ENCODE measurements at regions not wholly inside any gene's neighbourhood (a gene's known extent, or its start where the extent isn't known, plus 50 kb on each side); places are given as distances from the start of the nearest gene placed in this dataset.

DNA sequence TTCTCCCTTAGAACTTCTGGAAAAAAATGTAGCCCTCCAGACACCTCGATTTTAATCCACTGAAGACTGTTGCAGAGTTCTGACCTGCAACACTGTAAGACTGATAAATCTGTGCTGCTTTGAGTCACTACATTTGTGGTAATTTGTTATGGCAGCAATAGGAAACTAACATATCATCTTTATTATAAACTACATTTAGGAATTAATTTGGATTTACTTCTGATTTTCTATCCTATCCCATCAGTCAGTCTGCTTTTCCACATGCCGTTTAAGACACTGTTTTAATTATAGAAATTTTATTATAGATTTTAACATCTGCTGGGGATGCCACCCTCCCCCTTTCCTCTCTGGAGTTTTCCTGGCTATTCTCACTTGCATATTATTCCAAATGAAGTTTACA lies 375.2 kb downstream of the DUSP6 start:
- WGBS, 2 experiments (ENCODE audit: insufficient coverage in 2 of 2) = no CpG with 5 or more reads among the region's 2 CpGs

DNA sequence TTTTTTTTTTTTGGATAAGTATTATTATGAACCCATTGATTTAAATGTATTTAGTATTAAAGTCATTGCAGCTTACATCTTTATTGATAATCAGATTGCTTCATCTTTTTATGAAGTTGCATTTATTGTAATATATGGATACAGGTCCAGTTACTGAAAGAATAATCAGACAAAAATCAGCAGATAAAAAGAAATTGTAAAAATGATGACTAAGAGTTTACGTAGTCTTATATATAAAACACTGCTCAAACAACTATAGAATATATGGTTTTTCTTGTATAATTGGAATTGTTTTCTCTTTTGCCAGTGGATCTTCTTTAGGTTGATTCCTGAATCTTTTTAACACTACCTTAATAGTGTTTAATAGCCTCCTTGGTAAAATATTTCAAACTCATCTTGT lies 378.3 kb downstream of the DUSP6 start:
- Histone ChIP-seq H3K36me3 (ENCODE audit: control insufficient read depth, insufficient read depth, low read length) (no peaks in the 10 kb centered on the region), H3K4me3 (ENCODE audit: extremely low read depth, insufficient read depth, low read length, poor library complexity, severe bottlenecking) (no peak overlapping the region), H3K4me1 (ENCODE audit: control insufficient read depth, insufficient read depth, low read length, poor library complexity, severe bottlenecking) (no peaks in the 10 kb centered on the region), H3K9me3 (ENCODE audit: control insufficient read depth, low read length) (no peaks in the 10 kb centered on the region), H3K27ac (ENCODE audit: low read depth, low read length, severe bottlenecking) (no peak overlapping the region)
- no CpG with 5 or more reads among the region's 1 CpG for WGBS, 2 experiments (ENCODE audit: insufficient coverage in 2 of 2)

More for the DNA sequence above, 375.2 kb downstream of the DUSP6 start:
- no peak overlapping the region for H3K4me3 ChIP-seq (ENCODE audit: extremely low read depth, insufficient read depth, low read length, poor library complexity, severe bottlenecking)
- no peaks in the 10 kb centered on the region for H3K36me3 ChIP-seq (ENCODE audit: control insufficient read depth, insufficient read depth, low read length)
- H3K27ac ChIP-seq (ENCODE audit: low read depth, low read length, severe bottlenecking) = no peak overlapping the region
- no peaks in the 10 kb centered on the region for H3K4me1 ChIP-seq (ENCODE audit: control insufficient read depth, insufficient read depth, low read length, poor library complexity, severe bottlenecking)
- no peaks in the 10 kb centered on the region for H3K9me3 ChIP-seq (ENCODE audit: control insufficient read depth, low read length)

GRCh38 chr12:88970740-88971139 lies 381.6 kb downstream of the DUSP6 start:
- H3K4me3 ChIP-seq (ENCODE audit: extremely low read depth, insufficient read depth, low read length, poor library complexity, severe bottlenecking) = no peak overlapping the region
- no peak overlapping the region for H3K27ac ChIP-seq (ENCODE audit: low read depth, low read length, severe bottlenecking)
- H3K36me3 ChIP-seq (ENCODE audit: control insufficient read depth, insufficient read depth, low read length) = no peaks in the 10 kb centered on the region
- no peaks in the 10 kb centered on the region for H3K9me3 ChIP-seq (ENCODE audit: control insufficient read depth, low read length)
- WGBS, 2 experiments (ENCODE audit: insufficient coverage in 2 of 2) = no CpG with 5 or more reads among the region's 1 CpG
- H3K4me1 ChIP-seq (ENCODE audit: control insufficient read depth, insufficient read depth, low read length, poor library complexity, severe bottlenecking) = no peaks in the 10 kb centered on the region

DNA sequence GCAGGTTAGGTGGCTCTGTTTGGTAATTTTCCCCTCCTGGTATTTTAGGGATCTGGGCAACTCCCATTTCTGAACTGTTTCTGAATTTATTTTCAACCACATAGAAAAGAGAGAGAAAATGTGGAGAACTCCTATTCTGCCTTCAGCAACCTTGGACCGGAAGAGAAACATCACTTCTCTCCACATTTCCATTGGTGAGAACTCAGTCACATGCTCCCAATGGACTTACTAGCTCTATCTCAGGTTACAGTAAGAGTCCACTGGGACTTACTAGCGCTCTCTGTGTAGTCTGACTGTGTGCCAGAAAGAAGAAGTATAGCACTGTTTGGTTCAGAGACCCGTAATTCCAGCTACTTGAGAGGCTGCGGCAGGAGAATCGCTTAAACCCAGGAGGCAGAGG lies 383.2 kb downstream of the DUSP6 start:
- no peak overlapping the region for H3K27ac ChIP-seq (ENCODE audit: low read depth, low read length, severe bottlenecking)
- 90 to 92% methylated on average over 4 of the region's 5 CpGs for WGBS, 2 experiments (ENCODE audit: insufficient coverage in 2 of 2)

GRCh38 chr12:88960213-88960878 lies 380.1 kb upstream of the KITLG start:
- Histone ChIP-seq H3K27ac (ENCODE audit: low read depth, low read length, severe bottlenecking) (peak overlapping the region; percentile 30), H3K4me1 (ENCODE audit: control insufficient read depth, insufficient read depth, low read length, poor library complexity, severe bottlenecking) (peaks cover 29% of the 10 kb centered on the region), H3K4me3 (ENCODE audit: extremely low read depth, insufficient read depth, low read length, poor library complexity, severe bottlenecking) (no peak overlapping the region), H3K36me3 (ENCODE audit: control insufficient read depth, insufficient read depth, low read length) (no peaks in the 10 kb centered on the region), H3K9me3 (ENCODE audit: control insufficient read depth, low read length) (no peaks in the 10 kb centered on the region)
- WGBS, 2 experiments (ENCODE audit: insufficient coverage in 2 of 2) = no CpG with 5 or more reads among the region's 2 CpGs

More for the DNA sequence above, 383.2 kb downstream of the DUSP6 start:
- Histone ChIP-seq H3K9me3 (ENCODE audit: control insufficient read depth, low read length) (no peaks in the 10 kb centered on the region), H3K4me1 (ENCODE audit: control insufficient read depth, insufficient read depth, low read length, poor library complexity, severe bottlenecking) (no peaks in the 10 kb centered on the region), H3K4me3 (ENCODE audit: extremely low read depth, insufficient read depth, low read length, poor library complexity, severe bottlenecking) (no peak overlapping the region), H3K36me3 (ENCODE audit: control insufficient read depth, insufficient read depth, low read length) (no peaks in the 10 kb centered on the region)

DNA sequence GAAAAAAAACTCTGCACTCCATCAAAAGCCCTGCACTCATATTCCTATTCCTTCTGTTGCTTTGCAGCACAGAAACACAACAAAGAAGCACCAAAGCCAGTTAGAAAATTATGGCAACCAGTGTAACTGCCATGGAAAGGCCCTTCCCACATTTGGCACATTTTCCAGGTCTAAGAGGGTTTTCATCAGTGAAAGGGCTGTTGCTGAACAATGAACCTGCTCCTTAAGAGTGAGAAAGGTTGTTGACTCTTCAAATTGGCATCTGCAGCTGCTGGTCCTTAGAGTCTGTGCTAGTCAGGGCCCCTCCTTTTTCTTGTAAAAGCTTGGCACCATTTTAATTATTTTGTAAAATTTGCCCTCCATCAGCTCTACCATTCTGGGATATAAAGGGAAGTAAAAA lies 378.7 kb upstream of the KITLG start:
- H3K9me3 ChIP-seq (ENCODE audit: control insufficient read depth, low read length) = no peaks in the 10 kb centered on the region
- H3K36me3 ChIP-seq (ENCODE audit: control insufficient read depth, insufficient read depth, low read length) = no peaks in the 10 kb centered on the region
- H3K4me3 ChIP-seq (ENCODE audit: extremely low read depth, insufficient read depth, low read length, poor library complexity, severe bottlenecking) = no peak overlapping the region
- H3K4me1 ChIP-seq (ENCODE audit: control insufficient read depth, insufficient read depth, low read length, poor library complexity, severe bottlenecking) = peaks cover 29% of the 10 kb centered on the region
- H3K27ac ChIP-seq (ENCODE audit: low read depth, low read length, severe bottlenecking) = no peak overlapping the region

- no peak overlapping the region for H3K4me3 ChIP-seq (ENCODE audit: extremely low read depth, insufficient read depth, low read length, poor library complexity, severe bottlenecking)
Observed at GRCh38 chr12:88958153-88958552, 377.9 kb upstream of the KITLG start.

DNA sequence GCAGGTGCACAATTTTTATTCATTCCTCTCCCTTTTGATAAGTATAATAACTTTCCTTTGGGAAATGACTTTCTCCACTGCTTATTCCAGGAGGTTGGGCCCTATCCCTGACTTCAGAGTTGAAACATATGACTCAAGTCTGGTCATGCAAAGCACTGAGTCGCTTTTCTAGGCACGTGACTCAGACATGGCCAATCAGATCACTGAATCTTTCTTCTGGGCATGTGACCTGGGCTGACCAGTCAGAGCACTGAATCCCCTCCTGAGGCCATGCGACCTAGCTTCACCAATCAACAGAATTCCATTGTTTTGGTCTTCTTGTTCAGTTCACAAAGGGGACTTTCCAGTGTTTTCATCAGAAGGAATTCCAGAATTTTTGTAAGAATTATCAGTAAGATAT lies 377.1 kb upstream of the KITLG start:
- Histone ChIP-seq H3K9me3 (ENCODE audit: control insufficient read depth, low read length) (no peaks in the 10 kb centered on the region), H3K4me1 (ENCODE audit: control insufficient read depth, insufficient read depth, low read length, poor library complexity, severe bottlenecking) (peaks cover 30% of the 10 kb centered on the region), H3K4me3 (ENCODE audit: extremely low read depth, insufficient read depth, low read length, poor library complexity, severe bottlenecking) (no peak overlapping the region), H3K27ac (ENCODE audit: low read depth, low read length, severe bottlenecking) (no peak overlapping the region), H3K36me3 (ENCODE audit: control insufficient read depth, insufficient read depth, low read length) (no peaks in the 10 kb centered on the region)
- 87 to 91% methylated on average over 2 to 3 of the region's 3 CpGs for WGBS, 2 experiments (ENCODE audit: insufficient coverage in 2 of 2)

More at GRCh38 chr12:88958153-88958552, 377.9 kb upstream of the KITLG start:
- no peaks in the 10 kb centered on the region for H3K9me3 ChIP-seq (ENCODE audit: control insufficient read depth, low read length)
- H3K27ac ChIP-seq (ENCODE audit: low read depth, low read length, severe bottlenecking) = no peak overlapping the region
- peaks cover 29% of the 10 kb centered on the region for H3K4me1 ChIP-seq (ENCODE audit: control insufficient read depth, insufficient read depth, low read length, poor library complexity, severe bottlenecking)
- H3K36me3 ChIP-seq (ENCODE audit: control insufficient read depth, insufficient read depth, low read length) = no peaks in the 10 kb centered on the region

- no peak overlapping the region for H3K4me3 ChIP-seq (ENCODE audit: extremely low read depth, insufficient read depth, low read length, poor library complexity, severe bottlenecking)
- H3K36me3 ChIP-seq (ENCODE audit: control insufficient read depth, insufficient read depth, low read length) = no peaks in the 10 kb centered on the region
- no peak overlapping the region for H3K27ac ChIP-seq (ENCODE audit: low read depth, low read length, severe bottlenecking)
- H3K4me1 ChIP-seq (ENCODE audit: control insufficient read depth, insufficient read depth, low read length, poor library complexity, severe bottlenecking) = peaks cover 31% of the 10 kb centered on the region
- H3K9me3 ChIP-seq (ENCODE audit: control insufficient read depth, low read length) = no peaks in the 10 kb centered on the region
- 100% methylated on average over 2 of the region's 5 CpGs for WGBS, 2 experiments (ENCODE audit: insufficient coverage in 2 of 2)
Observed at GRCh38 chr12:88955531-88955930, 375.3 kb upstream of the KITLG start.

GRCh38 chr12:88953029-88953586 lies 372.8 kb upstream of the KITLG start:
- peaks cover 15% of the 10 kb centered on the region for H3K4me1 ChIP-seq (ENCODE audit: control insufficient read depth, insufficient read depth, low read length, poor library complexity, severe bottlenecking)
- no peaks in the 10 kb centered on the region for H3K9me3 ChIP-seq (ENCODE audit: control insufficient read depth, low read length)
- H3K4me3 ChIP-seq (ENCODE audit: extremely low read depth, insufficient read depth, low read length, poor library complexity, severe bottlenecking) = no peak overlapping the region
- H3K36me3 ChIP-seq (ENCODE audit: control insufficient read depth, insufficient read depth, low read length) = no peaks in the 10 kb centered on the region
- H3K27ac ChIP-seq (ENCODE audit: low read depth, low read length, severe bottlenecking) = no peak overlapping the region
- 69 to 89% methylated on average over 4 of the region's 9 CpGs for WGBS, 2 experiments (ENCODE audit: insufficient coverage in 2 of 2)

GRCh38 chr12:88952562-88952942 lies 372.3 kb upstream of the KITLG start:
- Histone ChIP-seq H3K4me3 (ENCODE audit: extremely low read depth, insufficient read depth, low read length, poor library complexity, severe bottlenecking) (no peak overlapping the region), H3K27ac (ENCODE audit: low read depth, low read length, severe bottlenecking) (no peak overlapping the region), H3K36me3 (ENCODE audit: control insufficient read depth, insufficient read depth, low read length) (no peaks in the 10 kb centered on the region), H3K9me3 (ENCODE audit: control insufficient read depth, low read length) (no peaks in the 10 kb centered on the region), H3K4me1 (ENCODE audit: control insufficient read depth, insufficient read depth, low read length, poor library complexity, severe bottlenecking) (peaks cover 13% of the 10 kb centered on the region)
- 100% methylated on average over 1 of the region's 1 CpG; no CpG with 5 or more reads in 1 of the 2 experiments for WGBS, 2 experiments (ENCODE audit: insufficient coverage in 2 of 2)

Measured in mesodermal cell (in vitro differentiated cells).